SK-N-SH treated with all-trans-retinoic acid at 6 μM for 48 hours (cell line): ENCODE measurements at regions not wholly inside any gene's neighbourhood (a gene's known extent, or its start where the extent isn't known, plus 50 kb on each side); places are given as distances from the start of the nearest gene placed in this dataset.
"Not testable (repeated sequence)": the region's sequence is repeated elsewhere in the genome, so short reads cannot be mapped to it uniquely, and the experiment has no call there.

ENCODE experiments used
- ATAC-seq: fragments of 200-7000 bp; cut with Tn5 transposase; 3 replicates; pipeline ENCODE4 v1.9.1; 2020; ENCODE audit warnings: mild to moderate bottlenecking, moderate library complexity
- ARNTL ChIP-seq: fragments of 450-650 bp; formaldehyde crosslinking; IDR thresholded peaks from 2 replicates; pipeline ENCODE4 v1.5.0; 2020; ENCODE audit warnings: low read depth, mild to moderate bottlenecking, moderate library complexity, borderline replicate concordance
- BACH2 ChIP-seq: fragments of 250-450 bp; sonication (Bioruptor Pico); IDR thresholded peaks from 2 replicates; pipeline ENCODE4 v1.9.0; 2021; ENCODE audit warnings: mild to moderate bottlenecking, borderline replicate concordance
- CREB5 ChIP-seq: fragments of 250-450 bp; sonication (Bioruptor Pico); IDR thresholded peaks from 2 replicates; pipeline ENCODE4 v1.5.1; 2020; ENCODE audit warnings: low read depth, mild to moderate bottlenecking, moderate library complexity
- CSDC2 ChIP-seq: fragments of 250-450 bp; sonication (Bioruptor Pico); IDR thresholded peaks from 2 replicates; pipeline ENCODE4 v1.5.0; 2020; ENCODE audit warnings: mild to moderate bottlenecking, moderate library complexity
- CSRNP3 ChIP-seq: fragments of 250-450 bp; sonication (Bioruptor Pico); IDR thresholded peaks from 2 replicates; pipeline ENCODE4 v1.5.1; 2021; ENCODE audit warnings: mild to moderate bottlenecking, moderate library complexity
- ESRRG ChIP-seq: fragments of 250-450 bp; sonication (Bioruptor Pico); IDR thresholded peaks from 2 replicates; pipeline ENCODE4 v1.6.1; 2021; ENCODE audit warnings: mild to moderate bottlenecking
- GLIS3 ChIP-seq: fragments of 250-450 bp; sonication (Bioruptor Pico); IDR thresholded peaks from 2 replicates; pipeline ENCODE4 v1.5.0; 2020; ENCODE audit warnings: mild to moderate bottlenecking, moderate library complexity
- ISL1 ChIP-seq: fragments of 250-450 bp; sonication (Bioruptor Pico); IDR thresholded peaks from 2 replicates; pipeline ENCODE4 v2.1.2; 2022; ENCODE audit warnings: mild to moderate bottlenecking, moderate library complexity
- PATZ1 ChIP-seq: fragments of 250-450 bp; sonication (Bioruptor Pico); IDR thresholded peaks from 2 replicates; pipeline ENCODE4 v1.8.0; 2020; ENCODE audit warnings: mild to moderate bottlenecking, moderate library complexity, borderline replicate concordance
- PPARA ChIP-seq: fragments of 250-450 bp; sonication (Bioruptor Pico); IDR thresholded peaks from 2 replicates; pipeline ENCODE4 v1.5.0; 2020; ENCODE audit warnings: mild to moderate bottlenecking, borderline replicate concordance
- RARB ChIP-seq: fragments of 250-450 bp; sonication (Bioruptor Pico); IDR thresholded peaks from 2 replicates; pipeline ENCODE4 v1.8.0; 2021; ENCODE audit warnings: mild to moderate bottlenecking, moderate library complexity
- SNAI2 ChIP-seq: fragments of 250-450 bp; sonication (Bioruptor Pico); IDR thresholded peaks from 2 replicates; pipeline ENCODE4 v1.5.0; 2020; ENCODE audit warnings: mild to moderate bottlenecking, moderate library complexity
- TCF4 ChIP-seq: fragments of 250-450 bp; sonication (Bioruptor Pico); IDR thresholded peaks from 2 replicates; pipeline ENCODE4 v1.8.0; 2021; ENCODE audit warnings: mild to moderate bottlenecking, moderate library complexity, borderline replicate concordance
- TOX ChIP-seq: fragments of 250-450 bp; sonication (Bioruptor Pico); IDR thresholded peaks from 2 replicates; pipeline ENCODE4 v1.8.0; 2021; ENCODE audit warnings: mild to moderate bottlenecking, moderate library complexity, borderline replicate concordance
- TSHZ2 ChIP-seq: fragments of 250-450 bp; sonication (Bioruptor Pico); IDR thresholded peaks from 2 replicates; pipeline ENCODE4 v1.5.0; 2020; ENCODE audit warnings: mild to moderate bottlenecking, moderate library complexity
- ZC3H10 ChIP-seq: fragments of 250-450 bp; sonication (Bioruptor Pico); IDR thresholded peaks from 2 replicates; pipeline ENCODE4 v1.5.1; 2021; ENCODE audit warnings: mild to moderate bottlenecking, moderate library complexity
- ZFP30 ChIP-seq: fragments of 450-650 bp; formaldehyde crosslinking; IDR thresholded peaks from 2 replicates; pipeline ENCODE4 v1.5.0; 2022; ENCODE audit warnings: mild to moderate bottlenecking, moderate library complexity
- ZNF565 ChIP-seq: fragments of 450-650 bp; formaldehyde crosslinking; conservative IDR thresholded peaks from 2 replicates; pipeline ENCODE4 v1.5.0; 2020; ENCODE audit warnings: low read depth, mild to moderate bottlenecking, moderate library complexity

- ATAC-seq = no peak
- TF ChIP-seq BACH2 (CRISPR knock-in tag) = no peak
- TF ChIP-seq ESRRG (CRISPR knock-in tag) = no peak
- TF ChIP-seq SNAI2 = no peak
- TF ChIP-seq ISL1 = no peak
- TF ChIP-seq CSDC2 (CRISPR knock-in tag) = no peak
- TF ChIP-seq CSRNP3 (CRISPR knock-in tag) = no peak
- TF ChIP-seq ARNTL (CRISPR knock-in tag) = no peak
- TF ChIP-seq PATZ1 = no peak
- TF ChIP-seq ZNF565 = no peak
- TF ChIP-seq PPARA (CRISPR knock-in tag) = no peak
- TF ChIP-seq, all 23 proteins: peak for 0
Observed at GRCh38 chr6:102154176-102154575, 760.7 kb downstream of the GRIK2 start.

- TF ChIP-seq PATZ1 (no peak), ZFP30 (no peak), CSRNP3 (CRISPR knock-in tag) (no peak), TOX (no peak), BACH2 (CRISPR knock-in tag) (no peak), RARB (CRISPR knock-in tag) (no peak), ZC3H10 (CRISPR knock-in tag) (no peak), TCF4 (CRISPR knock-in tag) (no peak), GLIS3 (CRISPR knock-in tag) (no peak), TSHZ2 (no peak), CSDC2 (CRISPR knock-in tag) (no peak), ESRRG (CRISPR knock-in tag) (no peak), SNAI2 (no peak)
Observed at GRCh38 chr6:102154874-102155273, 761.4 kb downstream of the GRIK2 start.

GRCh38 chr6:102169802-102170201 is 776.3 kb downstream of the GRIK2 start:
- ATAC-seq = not testable (repeated sequence)

More at GRCh38 chr6:102154874-102155273, 761.4 kb downstream of the GRIK2 start:
- no peak for ATAC-seq

- no peak for TF ChIP-seq ZNF565
- no peak for TF ChIP-seq CREB5 (CRISPR knock-in tag)
- ATAC-seq = no peak
Observed at GRCh38 chr6:102187186-102187585, 793.7 kb downstream of the GRIK2 start.
